GM12878 (cell line): ENCODE measurements at regions not wholly inside any gene's neighbourhood (a gene's known extent, or its start where the extent isn't known, plus 50 kb on each side); places are given as distances from the start of the nearest gene placed in this dataset.

Experiments used
- ATAC-seq: fragments of 200-7000 bp; cut with Tn5 transposase; 3 replicates; pipeline ENCODE4 v1.9.1; 2020; ENCODE audit warnings: mild to moderate bottlenecking, moderate library complexity
- BruUV-seq: library from RNA; stranded (reverse); fragments of 400-500 nt; replicated peaks from 2 replicates; lab custom pipeline; 2021; lab: Mats Ljungman, UMichigan
- CTCF ChIA-PET: fragments of 300-600 bp; sonication (Branson Sonifier 250); formaldehyde crosslinking; extraction: SDS; loops from one replicate; lab custom pipeline; 2021; ENCODE audit warnings: inconsistent platforms; lab: Yijun Ruan, JAX
- POLR2A ChIA-PET: fragments of 350-600 bp; formaldehyde crosslinking; extraction: SDS; loops from one replicate; lab custom pipeline; 2021; ENCODE audit warnings: inconsistent platforms; lab: Charles Lee
- RAD21 ChIA-PET: fragments of 300-600 bp; sonication (Branson Sonifier 250); formaldehyde crosslinking; loops from one replicate; lab custom pipeline; 2023; ENCODE audit warnings: antibody characterized with exemption; ENCODE audit not compliant: unreplicated experiment; lab: Charles Lee
- SMC1A ChIA-PET: fragments of 300-600 bp; sonication (Branson Sonifier 250); formaldehyde crosslinking; loops from one replicate; lab custom pipeline; 2023; ENCODE audit not compliant: unreplicated experiment, uncharacterized antibody; lab: Charles Lee
- DNase-seq: peaks from one replicate; pipeline ENCODE4 v3.0.0-alpha.2; 2011; ENCODE audit warnings: low read depth, low spot score
- FAIRE-seq: peaks from 3 replicates; lab custom pipeline; 2011; peaks lifted over from hg19 to GRCh38; lab: Jason Lieb, UNC
- H2AFZ ChIP-seq: 2 replicates; pipeline ENCODE4 v1.6.0; 2011; ENCODE audit warnings: low read depth, low read length, control low read depth; ENCODE audit not compliant: control insufficient read depth
- H3K27ac ChIP-seq: 2 replicates; pipeline ENCODE4 v1.5.1; 2011; ENCODE audit warnings: control low read depth; ENCODE audit not compliant: control insufficient read depth, insufficient read depth
- H3K27me3 ChIP-seq, 2 experiments: replicated peaks in 1 of 2; 2 replicates each; pipeline versions ENCODE4 v1.6.0 to v1.6.1; 2011; ENCODE audit warnings: low read length in 1 of 2; ENCODE audit not compliant: control insufficient read depth in 2 of 2, insufficient read depth in 2 of 2
- H3K36me3 ChIP-seq, 2 experiments: 2 replicates each; pipeline ENCODE4 v1.5.1; 2011; ENCODE audit warnings: low read length in 1 of 2; ENCODE audit not compliant: control insufficient read depth in 2 of 2, insufficient read depth in 2 of 2
- H3K4me1 ChIP-seq: 2 replicates; pipeline ENCODE4 v1.6.1; 2011; ENCODE audit warnings: mild to moderate bottlenecking, low read length, moderate library complexity, mixed read lengths; ENCODE audit not compliant: control insufficient read depth, insufficient read depth
- H3K4me2 ChIP-seq: 2 replicates; pipeline ENCODE4 v1.6.0; 2011; ENCODE audit warnings: control low read depth; ENCODE audit not compliant: control insufficient read depth, insufficient read depth
- H3K4me3 ChIP-seq: fragments of 200-600 bp; sonication (generic); 2 replicates; pipeline ENCODE4 v1.5.1; 2016
- H3K79me2 ChIP-seq: 2 replicates; pipeline ENCODE4 v1.6.0; 2011; ENCODE audit warnings: low read length; ENCODE audit not compliant: control insufficient read depth, insufficient read depth
- H3K9ac ChIP-seq: 2 replicates; pipeline ENCODE4 v1.8.0; 2011; ENCODE audit warnings: low read length, control low read depth, mixed read lengths; ENCODE audit not compliant: control insufficient read depth, insufficient read depth
- H3K9me3 ChIP-seq: replicated peaks from 3 replicates; pipeline ENCODE4 v1.5.1; 2011; ENCODE audit warnings: mild to moderate bottlenecking, low read length; ENCODE audit not compliant: control insufficient read depth, insufficient read depth
- H4K20me1 ChIP-seq: 2 replicates; pipeline ENCODE4 v1.6.0; 2011; ENCODE audit not compliant: control insufficient read depth, insufficient read depth
- ASH2L ChIP-seq: fragments of 300-600, 200-600 bp; sonication (generic); IDR thresholded peaks from 2 replicates; pipeline ENCODE4 v1.6.1; 2017; ENCODE audit warnings: low read depth, mild to moderate bottlenecking, borderline replicate concordance
- EED ChIP-seq: sonication (generic); IDR thresholded peaks from 2 replicates; pipeline ENCODE4 v1.6.1; 2016; ENCODE audit warnings: antibody characterized with exemption, low read depth
- EZH2 ChIP-seq: IDR thresholded peaks from 2 replicates; pipeline ENCODE4 v1.6.1; 2012; ENCODE audit warnings: low read depth, mild to moderate bottlenecking, control low read depth, inconsistent platforms, low read length, borderline replicate concordance; ENCODE audit not compliant: control insufficient read depth
- HDAC6 ChIP-seq: fragments of 200-600 bp; sonication (generic); IDR thresholded peaks from one replicate; pipeline ENCODE4 v1.8.0; 2017; ENCODE audit warnings: antibody characterized with exemption; ENCODE audit not compliant: unreplicated experiment
- KAT2A ChIP-seq: conservative IDR thresholded peaks from 2 replicates; pipeline ENCODE4 v1.6.1; 2011; ENCODE audit warnings: low read depth, low read length; ENCODE audit not compliant: control insufficient read depth
- RUNX3 ChIP-seq: IDR thresholded peaks from 2 replicates; pipeline ENCODE4 v1.6.1; 2012; ENCODE audit warnings: low read length, inconsistent platforms
- ZBED1 ChIP-seq: IDR thresholded peaks from 2 replicates; pipeline ENCODE4 v1.6.1; 2016; ENCODE audit warnings: borderline replicate concordance
- ZNF384 ChIP-seq: IDR thresholded peaks from 2 replicates; pipeline ENCODE4 v1.6.1; 2012; ENCODE audit warnings: low read depth, mild to moderate bottlenecking, low read length, improper control_type of control experiment, borderline replicate concordance
- WGBS: methylation state at CpG from one replicate; pipeline ENCODE4 v1.1.6; 2016; ENCODE audit warnings: low lambda C conversion rate; ENCODE audit not compliant: insufficient replicate concordance, insufficient coverage; ENCODE audit errors: missing lambda C conversion rate; 5-methylcytosine and 5-hydroxymethylcytosine counted together
- in situ Hi-C: fragments of 300-500 bp; cut with MboI; formaldehyde crosslinking; loops from 9 replicates; pipeline ENCODE4 v1.14.3; 2018; ENCODE audit warnings: mixed read lengths
- intact Hi-C: fragments of 100-400 bp; cut with micrococcal nuclease; formaldehyde crosslinking; loops from one replicate; pipeline ENCODE4 v1.14.2; 2022; ENCODE audit not compliant: unreplicated experiment
- TF ChIP-seq, protein P1 (sequence below): fragments of 450-650 bp; IDR thresholded peaks from 2 replicates; pipeline ENCODE4 v1.6.1; 2017; ENCODE audit warnings: mild to moderate bottlenecking, moderate library complexity
- TF ChIP-seq, protein P2 (sequence below): IDR thresholded peaks from 2 replicates; pipeline ENCODE4 v1.6.1; 2012; ENCODE audit warnings: low read depth, low read length, improper control_type of control experiment
- TF ChIP-seq, protein P3 (sequence below): fragments of 450-650 bp; IDR thresholded peaks from 2 replicates; pipeline ENCODE4 v1.6.1; 2017; ENCODE audit warnings: mild to moderate bottlenecking
- TF ChIP-seq, protein P4 (sequence below): fragments of 450-650 bp; IDR thresholded peaks from 2 replicates; pipeline ENCODE4 v1.6.1; 2017; ENCODE audit warnings: mild to moderate bottlenecking, moderate library complexity

DNA sequence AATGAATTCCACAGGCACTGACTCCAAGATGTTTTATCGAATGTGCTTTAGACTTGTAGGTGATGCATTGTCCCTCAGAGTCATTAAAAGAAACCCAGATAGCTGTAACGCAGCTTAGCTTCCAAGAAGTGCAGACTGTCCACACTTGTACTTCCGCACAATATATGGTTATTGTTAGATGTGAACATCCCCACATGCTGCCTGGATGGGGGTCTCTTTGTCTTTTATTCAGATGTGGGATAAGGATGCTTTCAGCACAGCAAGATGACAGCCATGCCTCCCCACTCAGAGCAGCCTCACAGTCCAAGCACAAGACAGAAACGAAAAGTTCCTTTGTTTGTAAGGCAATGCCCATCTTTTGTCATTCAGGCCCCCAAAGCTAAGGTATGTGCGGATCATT, 416.6 kb downstream of the HRH4 start:
- BruUV-seq = no TSS peak
- TF ChIP-seq HDAC6 (no peak), ASH2L (no peak), ZBED1 (no peak), EZH2 (no peak), EED (no peak), RUNX3 (no peak), KAT2A (no peak), ZNF384 (no peak)
- TF ChIP-seq, protein P1, sequence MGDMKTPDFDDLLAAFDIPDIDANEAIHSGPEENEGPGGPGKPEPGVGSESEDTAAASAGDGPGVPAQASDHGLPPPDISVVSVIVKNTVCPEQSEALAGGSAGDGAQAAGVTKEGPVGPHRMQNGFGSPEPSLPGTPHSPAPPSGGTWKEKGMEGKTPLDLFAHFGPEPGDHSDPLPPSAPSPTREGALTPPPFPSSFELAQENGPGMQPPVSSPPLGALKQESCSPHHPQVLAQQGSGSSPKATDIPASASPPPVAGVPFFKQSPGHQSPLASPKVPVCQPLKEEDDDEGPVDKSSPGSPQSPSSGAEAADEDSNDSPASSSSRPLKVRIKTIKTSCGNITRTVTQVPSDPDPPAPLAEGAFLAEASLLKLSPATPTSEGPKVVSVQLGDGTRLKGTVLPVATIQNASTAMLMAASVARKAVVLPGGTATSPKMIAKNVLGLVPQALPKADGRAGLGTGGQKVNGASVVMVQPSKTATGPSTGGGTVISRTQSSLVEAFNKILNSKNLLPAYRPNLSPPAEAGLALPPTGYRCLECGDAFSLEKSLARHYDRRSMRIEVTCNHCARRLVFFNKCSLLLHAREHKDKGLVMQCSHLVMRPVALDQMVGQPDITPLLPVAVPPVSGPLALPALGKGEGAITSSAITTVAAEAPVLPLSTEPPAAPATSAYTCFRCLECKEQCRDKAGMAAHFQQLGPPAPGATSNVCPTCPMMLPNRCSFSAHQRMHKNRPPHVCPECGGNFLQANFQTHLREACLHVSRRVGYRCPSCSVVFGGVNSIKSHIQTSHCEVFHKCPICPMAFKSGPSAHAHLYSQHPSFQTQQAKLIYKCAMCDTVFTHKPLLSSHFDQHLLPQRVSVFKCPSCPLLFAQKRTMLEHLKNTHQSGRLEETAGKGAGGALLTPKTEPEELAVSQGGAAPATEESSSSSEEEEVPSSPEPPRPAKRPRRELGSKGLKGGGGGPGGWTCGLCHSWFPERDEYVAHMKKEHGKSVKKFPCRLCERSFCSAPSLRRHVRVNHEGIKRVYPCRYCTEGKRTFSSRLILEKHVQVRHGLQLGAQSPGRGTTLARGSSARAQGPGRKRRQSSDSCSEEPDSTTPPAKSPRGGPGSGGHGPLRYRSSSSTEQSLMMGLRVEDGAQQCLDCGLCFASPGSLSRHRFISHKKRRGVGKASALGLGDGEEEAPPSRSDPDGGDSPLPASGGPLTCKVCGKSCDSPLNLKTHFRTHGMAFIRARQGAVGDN = no peak
- TF ChIP-seq, protein P2, sequence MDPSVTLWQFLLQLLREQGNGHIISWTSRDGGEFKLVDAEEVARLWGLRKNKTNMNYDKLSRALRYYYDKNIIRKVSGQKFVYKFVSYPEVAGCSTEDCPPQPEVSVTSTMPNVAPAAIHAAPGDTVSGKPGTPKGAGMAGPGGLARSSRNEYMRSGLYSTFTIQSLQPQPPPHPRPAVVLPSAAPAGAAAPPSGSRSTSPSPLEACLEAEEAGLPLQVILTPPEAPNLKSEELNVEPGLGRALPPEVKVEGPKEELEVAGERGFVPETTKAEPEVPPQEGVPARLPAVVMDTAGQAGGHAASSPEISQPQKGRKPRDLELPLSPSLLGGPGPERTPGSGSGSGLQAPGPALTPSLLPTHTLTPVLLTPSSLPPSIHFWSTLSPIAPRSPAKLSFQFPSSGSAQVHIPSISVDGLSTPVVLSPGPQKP = no peak
- TF ChIP-seq, protein P3, sequence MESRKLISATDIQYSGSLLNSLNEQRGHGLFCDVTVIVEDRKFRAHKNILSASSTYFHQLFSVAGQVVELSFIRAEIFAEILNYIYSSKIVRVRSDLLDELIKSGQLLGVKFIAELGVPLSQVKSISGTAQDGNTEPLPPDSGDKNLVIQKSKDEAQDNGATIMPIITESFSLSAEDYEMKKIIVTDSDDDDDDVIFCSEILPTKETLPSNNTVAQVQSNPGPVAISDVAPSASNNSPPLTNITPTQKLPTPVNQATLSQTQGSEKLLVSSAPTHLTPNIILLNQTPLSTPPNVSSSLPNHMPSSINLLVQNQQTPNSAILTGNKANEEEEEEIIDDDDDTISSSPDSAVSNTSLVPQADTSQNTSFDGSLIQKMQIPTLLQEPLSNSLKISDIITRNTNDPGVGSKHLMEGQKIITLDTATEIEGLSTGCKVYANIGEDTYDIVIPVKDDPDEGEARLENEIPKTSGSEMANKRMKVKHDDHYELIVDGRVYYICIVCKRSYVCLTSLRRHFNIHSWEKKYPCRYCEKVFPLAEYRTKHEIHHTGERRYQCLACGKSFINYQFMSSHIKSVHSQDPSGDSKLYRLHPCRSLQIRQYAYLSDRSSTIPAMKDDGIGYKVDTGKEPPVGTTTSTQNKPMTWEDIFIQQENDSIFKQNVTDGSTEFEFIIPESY = no peak
- TF ChIP-seq, protein P4, sequence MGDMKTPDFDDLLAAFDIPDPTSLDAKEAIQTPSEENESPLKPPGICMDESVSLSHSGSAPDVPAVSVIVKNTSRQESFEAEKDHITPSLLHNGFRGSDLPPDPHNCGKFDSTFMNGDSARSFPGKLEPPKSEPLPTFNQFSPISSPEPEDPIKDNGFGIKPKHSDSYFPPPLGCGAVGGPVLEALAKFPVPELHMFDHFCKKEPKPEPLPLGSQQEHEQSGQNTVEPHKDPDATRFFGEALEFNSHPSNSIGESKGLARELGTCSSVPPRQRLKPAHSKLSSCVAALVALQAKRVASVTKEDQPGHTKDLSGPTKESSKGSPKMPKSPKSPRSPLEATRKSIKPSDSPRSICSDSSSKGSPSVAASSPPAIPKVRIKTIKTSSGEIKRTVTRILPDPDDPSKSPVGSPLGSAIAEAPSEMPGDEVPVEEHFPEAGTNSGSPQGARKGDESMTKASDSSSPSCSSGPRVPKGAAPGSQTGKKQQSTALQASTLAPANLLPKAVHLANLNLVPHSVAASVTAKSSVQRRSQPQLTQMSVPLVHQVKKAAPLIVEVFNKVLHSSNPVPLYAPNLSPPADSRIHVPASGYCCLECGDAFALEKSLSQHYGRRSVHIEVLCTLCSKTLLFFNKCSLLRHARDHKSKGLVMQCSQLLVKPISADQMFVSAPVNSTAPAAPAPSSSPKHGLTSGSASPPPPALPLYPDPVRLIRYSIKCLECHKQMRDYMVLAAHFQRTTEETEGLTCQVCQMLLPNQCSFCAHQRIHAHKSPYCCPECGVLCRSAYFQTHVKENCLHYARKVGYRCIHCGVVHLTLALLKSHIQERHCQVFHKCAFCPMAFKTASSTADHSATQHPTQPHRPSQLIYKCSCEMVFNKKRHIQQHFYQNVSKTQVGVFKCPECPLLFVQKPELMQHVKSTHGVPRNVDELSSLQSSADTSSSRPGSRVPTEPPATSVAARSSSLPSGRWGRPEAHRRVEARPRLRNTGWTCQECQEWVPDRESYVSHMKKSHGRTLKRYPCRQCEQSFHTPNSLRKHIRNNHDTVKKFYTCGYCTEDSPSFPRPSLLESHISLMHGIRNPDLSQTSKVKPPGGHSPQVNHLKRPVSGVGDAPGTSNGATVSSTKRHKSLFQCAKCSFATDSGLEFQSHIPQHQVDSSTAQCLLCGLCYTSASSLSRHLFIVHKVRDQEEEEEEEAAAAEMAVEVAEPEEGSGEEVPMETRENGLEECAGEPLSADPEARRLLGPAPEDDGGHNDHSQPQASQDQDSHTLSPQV = no peak

More for the DNA sequence above, 416.6 kb downstream of the HRH4 start:
- ChIA-PET CTCF (interaction anchor here (0.8 kb wide), 1 partner anchor 14 kb away, joined by 3 read pairs; no protein-coding TSS in a partner anchor), POLR2A (no interaction called here), SMC1A (no interaction called here), RAD21 (interaction anchor here (1.1 kb wide), 1 partner anchor 956 kb away, joined by 3 read pairs; no protein-coding TSS in a partner anchor)
- no peaks in the 10 kb centered on the region; a peak in 1 of 4 replicates for H3K27me3 ChIP-seq
- no peak overlapping the region for H3K9ac ChIP-seq
- no peak overlapping the region for H3K27ac ChIP-seq
- H3K36me3 ChIP-seq = no peaks in the 10 kb centered on the region
- no peak overlapping the region for H2AFZ ChIP-seq
- no peaks in the 10 kb centered on the region for H4K20me1 ChIP-seq
- intact Hi-C loops = loop anchor here (5.0 kb wide), 3 partner anchors 185 to 1025 kb away; no protein-coding TSS in a partner anchor
- ATAC-seq (no peak), FAIRE-seq (no peak), DNase-seq (no peak)
- no peak overlapping the region for H3K4me3 ChIP-seq
- H3K4me1 ChIP-seq = no peaks in the 10 kb centered on the region
- no peak overlapping the region for H3K4me2 ChIP-seq
- 29% methylated on average over 5 of the region's 5 CpGs for WGBS
- H3K79me2 ChIP-seq = no peaks in the 10 kb centered on the region
- H3K9me3 ChIP-seq = no peaks in the 10 kb centered on the region
- in situ Hi-C loops = loop anchor here (25.0 kb wide), 1 partner anchor 960 kb away; no protein-coding TSS in a partner anchor
